HFFc6 (cell line): ENCODE measurements at regions not wholly inside any gene's neighbourhood (a gene's known extent, or its start where the extent isn't known, plus 50 kb on each side); places are given as distances from the start of the nearest gene placed in this dataset.

Experiments used
- DNase-seq: peaks from one replicate; pipeline ENCODE4 v3.0.0-alpha.2; 2018
- H3K27ac Mint-ChIP-seq: 2 replicates; pipeline ENCODE4 v1.8.0; 2020; ENCODE audit warnings: mild to moderate bottlenecking, mixed read lengths
- H3K27me3 Mint-ChIP-seq: 2 replicates; pipeline ENCODE4 v1.8.0; 2021; ENCODE audit warnings: mild to moderate bottlenecking, moderate library complexity, mixed read lengths; ENCODE audit not compliant: insufficient read depth
- H3K36me3 Mint-ChIP-seq: 2 replicates; pipeline ENCODE4 v1.8.0; 2021; ENCODE audit warnings: low read depth, mixed read lengths
- H3K4me1 Mint-ChIP-seq: 2 replicates; pipeline ENCODE4 v1.8.0; 2020; ENCODE audit warnings: low read depth, mixed read lengths
- H3K4me3 Mint-ChIP-seq: 2 replicates; pipeline ENCODE4 v1.8.0; 2020; ENCODE audit warnings: mild to moderate bottlenecking, moderate library complexity, mixed read lengths
- H3K9me3 Mint-ChIP-seq: 2 replicates; pipeline ENCODE4 v1.8.0; 2020; ENCODE audit warnings: mild to moderate bottlenecking, mixed read lengths
- CTCF ChIP-seq: fragments of 200-600 bp; sonication (generic); IDR thresholded peaks from 2 replicates; pipeline ENCODE4 v1.5.0; 2021; ENCODE audit warnings: antibody characterized with exemption, mild to moderate bottlenecking

DNA sequence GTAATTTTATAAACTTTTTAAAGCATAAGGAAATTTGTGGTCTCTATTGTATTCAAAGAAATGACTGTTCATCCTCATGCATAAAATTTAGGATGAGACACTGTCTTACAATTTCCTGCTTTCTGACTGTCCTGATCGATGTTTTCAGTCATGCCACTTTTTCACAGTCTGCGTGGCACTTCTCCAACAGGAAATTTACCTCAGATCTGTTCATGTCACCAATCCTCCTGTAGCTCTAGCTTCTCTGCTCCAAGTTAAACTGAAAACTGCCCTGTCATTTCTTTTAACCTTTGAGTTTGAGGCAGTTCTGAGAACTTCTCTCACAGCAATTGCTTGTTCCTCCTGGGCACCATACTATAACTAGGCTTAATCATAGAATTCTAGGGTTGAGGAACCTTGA is 455.1 kb downstream of the EFNA5 start:
- Mint-ChIP-seq H3K27ac (no peak overlapping the region), H3K9me3 (peaks cover 44% of the 10 kb centered on the region), H3K4me3 (no peak overlapping the region), H3K27me3 (no peaks in the 10 kb centered on the region; the same call in 1 of the 2 replicates), H3K4me1 (no peaks in the 10 kb centered on the region), H3K36me3 (no peaks in the 10 kb centered on the region)
- no peak for TF ChIP-seq CTCF
- DNase-seq: no peak

DNA sequence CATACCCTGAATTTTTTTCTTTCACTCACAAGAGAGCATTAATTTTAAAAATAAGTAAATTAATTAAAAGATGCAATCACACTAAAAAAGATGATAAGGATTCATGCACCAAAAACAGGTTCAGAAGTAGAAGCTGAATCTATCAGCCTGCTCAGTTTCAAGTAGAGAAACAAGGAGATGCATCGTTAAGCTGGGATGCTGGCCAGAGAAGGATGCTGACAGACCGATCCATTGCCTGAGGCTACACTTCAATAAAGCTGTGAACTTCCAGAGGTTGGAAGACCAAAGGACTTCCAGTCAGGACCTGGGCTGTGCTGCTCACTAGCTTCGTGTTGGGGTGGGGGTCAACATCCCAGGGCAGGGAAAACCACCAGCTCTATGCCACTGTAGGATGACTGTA is 457.7 kb downstream of the EFNA5 start:
- H3K4me3 Mint-ChIP-seq: no peak overlapping the region
- H3K36me3 Mint-ChIP-seq: no peaks in the 10 kb centered on the region
- no peaks in the 10 kb centered on the region; the same call in 1 of the 2 replicates for H3K27me3 Mint-ChIP-seq
- no peak for DNase-seq
- H3K4me1 Mint-ChIP-seq: no peaks in the 10 kb centered on the region
- TF ChIP-seq CTCF: no peak
- H3K27ac Mint-ChIP-seq: no peak overlapping the region
- H3K9me3 Mint-ChIP-seq: peaks cover 35% of the 10 kb centered on the region

DNA sequence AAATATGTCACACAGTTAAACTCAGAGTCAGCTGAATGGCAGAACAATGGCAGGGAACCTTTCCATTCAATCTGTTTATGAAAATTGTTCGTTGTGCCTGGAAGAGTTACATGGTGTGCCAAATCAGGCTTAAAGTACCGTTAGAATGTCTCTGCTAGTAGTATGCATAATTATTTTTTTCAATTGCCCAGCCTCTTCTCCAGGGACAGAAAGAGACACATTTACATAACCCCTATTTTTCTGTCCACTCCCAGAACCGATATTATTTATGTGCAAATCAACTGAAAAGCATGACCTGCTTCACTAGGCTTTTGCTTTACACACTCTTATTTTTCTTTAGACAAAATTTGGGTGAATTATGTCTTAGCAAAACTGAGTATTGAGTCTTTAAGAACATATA is 459.1 kb downstream of the EFNA5 start:
- Mint-ChIP-seq H3K9me3 (peaks cover 24% of the 10 kb centered on the region), H3K4me3 (no peak overlapping the region), H3K27me3 (no peaks in the 10 kb centered on the region), H3K36me3 (no peaks in the 10 kb centered on the region), H3K27ac (no peak overlapping the region), H3K4me1 (no peaks in the 10 kb centered on the region)
- TF ChIP-seq CTCF: no peak
- no peak for DNase-seq

DNA sequence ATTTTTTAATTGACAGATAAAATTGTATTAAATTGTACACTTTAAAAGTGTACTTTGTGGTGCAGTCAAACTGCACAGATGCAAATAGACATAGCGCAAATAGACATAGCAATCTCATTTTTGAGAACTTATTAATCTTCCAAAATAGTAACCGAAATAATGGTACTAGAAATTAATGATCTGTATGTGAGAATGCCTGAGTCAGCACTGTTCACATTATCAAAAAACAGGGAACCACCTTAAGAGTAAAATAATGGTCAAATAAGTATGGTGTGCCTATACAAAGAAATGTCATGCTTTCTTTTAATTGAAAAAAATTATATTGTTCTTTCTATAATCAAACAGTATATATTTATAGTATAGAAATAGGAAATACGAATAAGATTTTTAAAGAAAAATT is 461.9 kb downstream of the EFNA5 start:
- Mint-ChIP-seq H3K27ac (no peak overlapping the region), H3K4me3 (no peak overlapping the region), H3K27me3 (no peaks in the 10 kb centered on the region), H3K4me1 (no peaks in the 10 kb centered on the region), H3K9me3 (peaks cover 24% of the 10 kb centered on the region), H3K36me3 (no peaks in the 10 kb centered on the region)
- TF ChIP-seq CTCF: no peak
- DNase-seq: no peak

DNA sequence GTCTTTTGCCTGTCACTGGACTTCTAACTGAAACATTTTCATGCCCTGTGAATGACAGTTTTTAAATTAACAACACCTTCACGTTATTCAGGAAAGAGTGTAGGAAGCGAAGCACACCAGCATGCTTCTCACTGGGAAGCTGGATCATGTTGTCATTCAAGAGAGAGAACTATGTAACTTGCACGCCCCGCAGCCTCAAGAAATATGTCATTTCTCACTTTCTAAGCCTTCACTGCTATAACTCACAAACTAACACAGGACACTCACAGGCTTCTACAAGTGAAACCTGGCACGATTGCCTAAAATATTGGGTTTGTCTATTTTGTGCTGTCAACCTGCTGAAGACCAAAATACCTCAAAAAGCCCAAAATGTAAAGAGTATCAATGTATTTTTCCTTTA is 466.3 kb downstream of the EFNA5 start:
- no peaks in the 10 kb centered on the region for H3K4me1 Mint-ChIP-seq
- no peak overlapping the region for H3K27ac Mint-ChIP-seq
- peaks cover 9% of the 10 kb centered on the region; the same call in 1 of the 2 replicates for H3K9me3 Mint-ChIP-seq
- no peak for TF ChIP-seq CTCF
- no peak overlapping the region for H3K4me3 Mint-ChIP-seq
- DNase-seq: no peak
- H3K36me3 Mint-ChIP-seq: no peaks in the 10 kb centered on the region
- no peaks in the 10 kb centered on the region for H3K27me3 Mint-ChIP-seq

DNA sequence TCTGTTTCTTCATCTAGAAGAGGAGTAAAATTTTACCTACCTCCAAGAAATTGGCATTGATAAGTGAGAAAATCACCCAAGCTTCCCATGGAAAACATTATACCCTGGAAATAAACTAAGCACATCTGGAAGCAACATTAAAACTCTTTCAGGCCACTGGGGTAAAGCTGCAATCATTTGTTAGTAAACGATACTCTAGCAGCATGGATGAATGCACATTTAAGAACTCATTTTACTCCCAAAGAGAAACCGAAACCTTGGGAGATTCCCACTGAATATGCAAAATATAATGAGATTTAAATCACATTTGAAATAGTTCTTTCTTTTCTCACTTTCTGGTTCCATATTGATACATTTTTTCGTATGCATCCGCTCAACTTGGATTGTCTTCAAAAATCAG is 467.5 kb downstream of the EFNA5 start:
- TF ChIP-seq CTCF: no peak
- no peak for DNase-seq
- H3K4me1 Mint-ChIP-seq: no peaks in the 10 kb centered on the region
- no peak overlapping the region for H3K27ac Mint-ChIP-seq
- H3K9me3 Mint-ChIP-seq: peaks cover 17% of the 10 kb centered on the region
- no peaks in the 10 kb centered on the region for H3K27me3 Mint-ChIP-seq
- H3K4me3 Mint-ChIP-seq: no peak overlapping the region
- H3K36me3 Mint-ChIP-seq: no peaks in the 10 kb centered on the region
